ENCODE measurements at regions not wholly inside any gene's neighbourhood (a gene's known extent, or its start where the extent isn't known, plus 50 kb on each side); places are given as distances from the start of the nearest gene placed in this dataset.

DNA sequence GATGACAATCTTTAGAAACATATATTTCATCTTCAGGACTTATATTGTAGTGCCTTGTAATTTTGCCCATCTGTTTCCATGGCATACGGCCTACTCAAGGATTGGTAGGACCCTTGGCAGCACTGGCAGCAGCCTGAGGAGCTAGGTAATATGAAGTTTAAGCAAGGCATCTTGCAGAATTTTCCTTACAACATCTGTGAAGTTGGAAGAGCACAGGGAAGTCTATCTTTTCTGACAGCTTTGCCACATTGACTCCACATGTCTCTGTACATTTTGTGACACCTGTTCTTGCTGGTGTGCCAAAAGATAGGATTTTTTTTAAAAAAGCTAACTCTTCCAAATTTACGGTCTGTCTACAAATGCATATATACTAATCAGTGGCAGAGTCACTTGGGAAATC, 1235.2 kb downstream of the PCDH7 start:
- TF ChIP-seq EZH2 (IDR thresholded peaks at IDR 0.05; ENCODE audit: borderline replicate concordance, low read length): no peak
- TF ChIP-seq, protein P1, sequence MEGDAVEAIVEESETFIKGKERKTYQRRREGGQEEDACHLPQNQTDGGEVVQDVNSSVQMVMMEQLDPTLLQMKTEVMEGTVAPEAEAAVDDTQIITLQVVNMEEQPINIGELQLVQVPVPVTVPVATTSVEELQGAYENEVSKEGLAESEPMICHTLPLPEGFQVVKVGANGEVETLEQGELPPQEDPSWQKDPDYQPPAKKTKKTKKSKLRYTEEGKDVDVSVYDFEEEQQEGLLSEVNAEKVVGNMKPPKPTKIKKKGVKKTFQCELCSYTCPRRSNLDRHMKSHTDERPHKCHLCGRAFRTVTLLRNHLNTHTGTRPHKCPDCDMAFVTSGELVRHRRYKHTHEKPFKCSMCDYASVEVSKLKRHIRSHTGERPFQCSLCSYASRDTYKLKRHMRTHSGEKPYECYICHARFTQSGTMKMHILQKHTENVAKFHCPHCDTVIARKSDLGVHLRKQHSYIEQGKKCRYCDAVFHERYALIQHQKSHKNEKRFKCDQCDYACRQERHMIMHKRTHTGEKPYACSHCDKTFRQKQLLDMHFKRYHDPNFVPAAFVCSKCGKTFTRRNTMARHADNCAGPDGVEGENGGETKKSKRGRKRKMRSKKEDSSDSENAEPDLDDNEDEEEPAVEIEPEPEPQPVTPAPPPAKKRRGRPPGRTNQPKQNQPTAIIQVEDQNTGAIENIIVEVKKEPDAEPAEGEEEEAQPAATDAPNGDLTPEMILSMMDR (IDR thresholded peaks at IDR 0.05; ENCODE audit: low read length): no peak

All from OCI-LY1 (cell line).